ENCODE measurements at regions not wholly inside any gene's neighbourhood (a gene's known extent, or its start where the extent isn't known, plus 50 kb on each side); places are given as distances from the start of the nearest gene placed in this dataset.

DNA sequence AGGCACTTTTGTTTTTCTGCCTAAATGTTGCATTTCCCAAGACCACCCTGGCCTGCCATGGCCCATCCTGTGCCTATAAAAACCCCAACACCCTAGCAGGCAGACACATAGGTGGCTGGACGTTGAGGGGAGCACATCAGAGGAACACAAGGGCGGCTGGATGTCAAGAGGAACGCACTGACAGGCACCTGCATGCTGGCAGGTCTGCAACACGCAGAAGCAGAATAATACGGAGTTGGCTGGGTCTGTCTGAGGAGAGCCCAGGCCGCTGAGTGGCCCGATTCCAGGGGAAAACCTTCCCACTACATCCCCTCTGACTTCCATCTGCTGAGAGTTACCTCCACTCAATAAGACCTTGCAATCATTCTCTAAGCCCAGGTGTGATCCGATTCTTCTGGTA lies 765.6 kb downstream of the PLOD2 start:
- no peaks in the 10 kb centered on the region for H3K27me3 ChIP-seq
- H3K4me3 ChIP-seq = no peak overlapping the region
- TF ChIP-seq, protein P1, sequence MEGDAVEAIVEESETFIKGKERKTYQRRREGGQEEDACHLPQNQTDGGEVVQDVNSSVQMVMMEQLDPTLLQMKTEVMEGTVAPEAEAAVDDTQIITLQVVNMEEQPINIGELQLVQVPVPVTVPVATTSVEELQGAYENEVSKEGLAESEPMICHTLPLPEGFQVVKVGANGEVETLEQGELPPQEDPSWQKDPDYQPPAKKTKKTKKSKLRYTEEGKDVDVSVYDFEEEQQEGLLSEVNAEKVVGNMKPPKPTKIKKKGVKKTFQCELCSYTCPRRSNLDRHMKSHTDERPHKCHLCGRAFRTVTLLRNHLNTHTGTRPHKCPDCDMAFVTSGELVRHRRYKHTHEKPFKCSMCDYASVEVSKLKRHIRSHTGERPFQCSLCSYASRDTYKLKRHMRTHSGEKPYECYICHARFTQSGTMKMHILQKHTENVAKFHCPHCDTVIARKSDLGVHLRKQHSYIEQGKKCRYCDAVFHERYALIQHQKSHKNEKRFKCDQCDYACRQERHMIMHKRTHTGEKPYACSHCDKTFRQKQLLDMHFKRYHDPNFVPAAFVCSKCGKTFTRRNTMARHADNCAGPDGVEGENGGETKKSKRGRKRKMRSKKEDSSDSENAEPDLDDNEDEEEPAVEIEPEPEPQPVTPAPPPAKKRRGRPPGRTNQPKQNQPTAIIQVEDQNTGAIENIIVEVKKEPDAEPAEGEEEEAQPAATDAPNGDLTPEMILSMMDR (IDR thresholded peaks at IDR 0.05) = no peak
- DNase-seq = no peak
- H3K9me3 ChIP-seq = no peaks in the 10 kb centered on the region
- H3K27ac ChIP-seq = no peak overlapping the region
- intact Hi-C loops (cut with DNase I) = no loop called here
- no peaks in the 10 kb centered on the region for H3K36me3 ChIP-seq
- H3K4me1 ChIP-seq = no peaks in the 10 kb centered on the region
- no peak overlapping the region for H3K9ac ChIP-seq (ENCODE audit: low read depth in 2 of 2, low read length in 2 of 2)

DNA sequence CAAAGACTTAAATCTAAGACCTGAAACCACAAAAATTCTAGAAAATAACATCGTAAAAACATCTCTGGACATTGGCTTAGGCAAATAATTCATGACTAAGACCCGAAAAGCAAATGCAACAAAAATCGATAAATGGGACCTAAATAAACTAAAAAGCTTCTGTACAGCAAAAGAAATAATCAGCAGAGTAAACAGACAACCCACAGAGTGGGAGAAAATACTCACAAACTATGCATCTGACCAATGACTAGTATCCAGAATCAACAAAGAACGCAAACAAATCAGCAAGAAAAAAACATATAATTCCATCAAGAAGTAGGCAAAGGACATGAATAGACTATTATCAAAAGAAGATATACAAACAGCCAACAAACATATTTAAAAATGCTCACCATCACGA lies 749.4 kb downstream of the PLOD2 start:
- H3K9ac ChIP-seq (ENCODE audit: low read depth in 2 of 2, low read length in 2 of 2) = no peak overlapping the region
- no peaks in the 10 kb centered on the region for H3K36me3 ChIP-seq
- no peak for DNase-seq
- intact Hi-C loops (cut with DNase I) = no loop called here
- no peaks in the 10 kb centered on the region for H3K4me1 ChIP-seq
- H3K4me3 ChIP-seq = no peak overlapping the region
- no peaks in the 10 kb centered on the region for H3K9me3 ChIP-seq
- no peaks in the 10 kb centered on the region for H3K27me3 ChIP-seq
- no peak overlapping the region for H3K27ac ChIP-seq
- TF ChIP-seq, protein P1 (IDR thresholded peaks at IDR 0.05) = no peak

DNA sequence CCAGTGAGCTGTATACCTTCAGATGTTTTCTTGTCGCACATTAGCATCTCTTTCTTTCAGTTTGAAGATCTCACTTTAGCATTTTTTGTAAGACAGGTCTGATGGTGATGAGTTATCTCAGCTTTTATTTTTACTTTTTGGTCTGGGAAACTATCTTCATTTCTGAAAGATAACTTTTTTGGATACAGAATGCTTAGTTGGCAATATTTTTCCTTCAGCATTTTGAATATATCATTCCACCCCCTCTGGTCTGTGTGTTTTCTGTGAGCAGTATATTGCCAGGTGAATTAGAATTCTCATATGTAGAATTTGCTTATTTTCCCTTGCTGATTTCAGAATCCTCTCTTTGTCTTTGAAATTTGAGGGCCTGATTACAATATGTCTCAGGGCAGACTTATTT lies 743.3 kb downstream of the PLOD2 start:
- DNase-seq = no peak
- no peaks in the 10 kb centered on the region for H3K4me1 ChIP-seq
- no peaks in the 10 kb centered on the region for H3K36me3 ChIP-seq
- no peaks in the 10 kb centered on the region for H3K27me3 ChIP-seq
- no peak overlapping the region for H3K4me3 ChIP-seq
- H3K9ac ChIP-seq (ENCODE audit: low read depth in 2 of 2, low read length in 2 of 2) = no peak overlapping the region
- TF ChIP-seq, protein P1 (IDR thresholded peaks at IDR 0.05) = no peak
- H3K27ac ChIP-seq = no peak overlapping the region
- no peaks in the 10 kb centered on the region for H3K9me3 ChIP-seq
- intact Hi-C loops (cut with DNase I) = no loop called here

DNA sequence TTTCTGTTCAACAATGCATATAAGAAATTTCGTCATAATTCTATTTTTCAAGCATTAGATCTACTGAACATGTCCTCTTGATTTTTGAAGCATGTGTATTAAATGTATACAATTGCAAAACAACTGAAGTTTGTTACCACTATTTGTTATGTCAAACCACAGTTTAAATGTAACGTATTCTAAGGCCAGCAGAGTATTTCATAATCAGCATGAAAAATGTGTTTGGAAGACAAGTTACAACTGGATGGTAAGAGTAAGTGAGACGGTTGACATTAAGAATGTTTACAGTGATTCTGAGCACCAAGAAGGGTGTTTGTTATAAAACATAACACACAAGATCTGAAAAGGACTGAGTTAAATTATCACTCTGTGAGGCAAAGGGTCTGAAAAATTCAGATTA lies 738.4 kb downstream of the PLOD2 start:
- TF ChIP-seq, protein P1 (IDR thresholded peaks at IDR 0.05) = no peak
- Histone ChIP-seq H3K27me3 (no peaks in the 10 kb centered on the region), H3K9me3 (no peaks in the 10 kb centered on the region), H3K9ac (ENCODE audit: low read depth in 2 of 2, low read length in 2 of 2) (no peak overlapping the region), H3K4me3 (no peak overlapping the region), H3K36me3 (no peaks in the 10 kb centered on the region), H3K27ac (no peak overlapping the region), H3K4me1 (no peaks in the 10 kb centered on the region)
- DNase-seq = no peak
- intact Hi-C loops (cut with DNase I) = no loop called here

DNA sequence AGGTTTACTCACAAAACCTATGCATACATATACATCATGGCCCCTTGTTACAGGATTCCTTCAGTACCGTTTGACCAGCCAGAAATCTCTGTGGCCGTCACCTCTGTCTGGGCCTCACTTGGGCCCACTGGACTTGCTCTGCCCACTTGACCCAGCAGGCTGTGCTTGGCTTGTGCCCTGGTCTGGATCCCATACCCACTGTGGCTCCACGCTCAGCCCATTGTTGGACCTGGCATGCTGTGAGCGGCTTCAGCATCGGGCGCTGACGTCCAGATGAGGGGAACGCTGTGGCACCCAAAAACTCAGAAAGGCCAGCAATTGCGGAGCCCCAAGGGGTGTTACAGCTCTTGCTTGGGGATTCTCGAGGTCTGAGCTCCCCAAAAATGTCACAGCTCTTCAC lies 733.6 kb downstream of the PLOD2 start:
- TF ChIP-seq, protein P1 (IDR thresholded peaks at IDR 0.05) = no peak
- no peaks in the 10 kb centered on the region for H3K27me3 ChIP-seq
- H3K9me3 ChIP-seq = no peaks in the 10 kb centered on the region
- H3K4me3 ChIP-seq = no peak overlapping the region
- no peaks in the 10 kb centered on the region for H3K36me3 ChIP-seq
- no peaks in the 10 kb centered on the region for H3K4me1 ChIP-seq
- no peak overlapping the region for H3K27ac ChIP-seq
- intact Hi-C loops (cut with DNase I) = no loop called here
- DNase-seq = no peak
- H3K9ac ChIP-seq (ENCODE audit: low read depth in 2 of 2, low read length in 2 of 2) = no peak overlapping the region

DNA sequence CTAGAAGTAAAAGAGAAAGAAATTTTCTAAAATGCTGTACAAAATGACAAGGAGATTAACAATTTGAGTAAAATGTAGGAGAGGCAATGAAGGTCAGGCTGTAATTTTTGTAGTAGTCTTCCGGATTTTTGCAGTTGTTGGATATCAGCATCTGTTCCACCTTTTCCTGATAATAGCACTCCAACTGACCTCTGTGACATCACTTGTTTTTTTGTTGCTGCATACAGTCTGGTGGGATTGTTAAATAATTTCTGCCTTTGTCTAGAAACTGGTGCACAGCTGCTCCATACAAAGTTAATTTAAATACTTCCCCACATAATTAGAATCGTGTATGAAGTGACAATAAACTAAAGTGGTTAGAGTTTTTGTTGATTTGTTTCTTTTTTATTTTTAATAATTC lies 731.4 kb downstream of the PLOD2 start:
- H3K4me1 ChIP-seq = no peaks in the 10 kb centered on the region
- H3K27ac ChIP-seq = no peak overlapping the region
- intact Hi-C loops (cut with DNase I) = no loop called here
- H3K9ac ChIP-seq (ENCODE audit: low read depth in 2 of 2, low read length in 2 of 2) = no peak overlapping the region
- no peak for DNase-seq
- H3K9me3 ChIP-seq = no peaks in the 10 kb centered on the region
- H3K4me3 ChIP-seq = no peak overlapping the region
- TF ChIP-seq, protein P1 (IDR thresholded peaks at IDR 0.05) = no peak
- no peaks in the 10 kb centered on the region for H3K27me3 ChIP-seq
- H3K36me3 ChIP-seq = no peaks in the 10 kb centered on the region

Measured in colonic mucosa (tissue), 4 donors.